Peyer's patch (tissue), 4 donors: ENCODE measurements at regions not wholly inside any gene's neighbourhood (a gene's known extent, or its start where the extent isn't known, plus 50 kb on each side); places are given as distances from the start of the nearest gene placed in this dataset.

Source experiments
- DNase-seq, 3 donors: peaks; one replicate each; pipeline ENCODE4 v3.0.0-alpha.2; 2017 to 2019
- H3K27ac ChIP-seq, 4 donors: fragments of 200-600 bp; sonication (generic); one replicate each; pipeline ENCODE4 v1.5.1; 2016 to 2019
- H3K27me3 ChIP-seq, 2 donors: fragments of 200-600 bp; sonication (generic); one replicate each; pipeline ENCODE4 v1.5.1; 2019
- H3K36me3 ChIP-seq, 3 donors: fragments of 200-600 bp; sonication (generic); one replicate each; pipeline ENCODE4 v1.5.1; 2016 to 2019
- H3K4me1 ChIP-seq, 4 donors: fragments of 200-600 bp; sonication (generic); one replicate each; pipeline ENCODE4 v1.5.1; 2016 to 2019
- H3K4me3 ChIP-seq, 4 donors: fragments of 200-600 bp; sonication (generic); 1 replicate in 3 of 4; 2 replicates in 1 of 4; pipeline ENCODE4 v1.5.1; 2016 to 2019; ENCODE audit warnings: mild to moderate bottlenecking in 1 of 4
- H3K9me3 ChIP-seq, 4 donors: fragments of 200-600 bp; sonication (generic); one replicate each; pipeline ENCODE4 v1.5.1; 2016 to 2019; ENCODE audit warnings: mild to moderate bottlenecking in 1 of 4
- CTCF ChIP-seq, 6 experiments: fragments of 450-650 bp in 4 of 6; fragments of 200-600 bp in 2 of 6; sonication (generic) in 1 of 6; IDR thresholded peaks; one replicate each; pipeline ENCODE4 v1.5.1; 2017 to 2019; ENCODE audit warnings: antibody characterized with exemption in 6 of 6, mild to moderate bottlenecking in 3 of 6, moderate library complexity in 1 of 6
- POLR2A ChIP-seq, 2 donors: fragments of 450-650 bp; IDR thresholded peaks; one replicate each; pipeline ENCODE4 v1.5.1; 2017; ENCODE audit warnings: antibody characterized with exemption in 2 of 2, mild to moderate bottlenecking in 2 of 2, moderate library complexity in 2 of 2

GRCh38 chr4:178665916-178666315 lies 1223.7 kb upstream of the AGA start:
- DNase-seq = no peak
- H3K9me3 ChIP-seq = no peaks in the 10 kb centered on the region
- TF ChIP-seq POLR2A (IDR thresholded peaks at IDR 0.05) = no peak
- no peak for TF ChIP-seq CTCF (IDR thresholded peaks at IDR 0.05)
- no peaks in the 10 kb centered on the region for H3K4me1 ChIP-seq
- no peaks in the 10 kb centered on the region for H3K36me3 ChIP-seq
- no peak overlapping the region for H3K27ac ChIP-seq
- H3K27me3 ChIP-seq = no peaks in the 10 kb centered on the region
- H3K4me3 ChIP-seq = no peak overlapping the region

- Histone ChIP-seq H3K9me3 (no peaks in the 10 kb centered on the region), H3K27me3 (no peaks in the 10 kb centered on the region), H3K27ac (no peak overlapping the region), H3K36me3 (no peaks in the 10 kb centered on the region), H3K4me3 (no peak overlapping the region), H3K4me1 (no peaks in the 10 kb centered on the region)
- no peak for TF ChIP-seq CTCF (IDR thresholded peaks at IDR 0.05)
- TF ChIP-seq POLR2A (IDR thresholded peaks at IDR 0.05) = no peak
- no peak for DNase-seq
Measured at GRCh38 chr4:178671766-178672165, 1229.5 kb upstream of the AGA start.

GRCh38 chr4:178672512-178672911 lies 1230.3 kb upstream of the AGA start:
- TF ChIP-seq CTCF (IDR thresholded peaks at IDR 0.05) (no peak), POLR2A (IDR thresholded peaks at IDR 0.05) (no peak)
- H3K36me3 ChIP-seq = no peaks in the 10 kb centered on the region
- H3K27ac ChIP-seq = no peak overlapping the region
- no peaks in the 10 kb centered on the region for H3K9me3 ChIP-seq
- no peaks in the 10 kb centered on the region for H3K27me3 ChIP-seq
- H3K4me1 ChIP-seq = no peaks in the 10 kb centered on the region
- DNase-seq = no peak
- no peak overlapping the region for H3K4me3 ChIP-seq

- Histone ChIP-seq H3K27ac (no peak overlapping the region), H3K27me3 (no peaks in the 10 kb centered on the region), H3K36me3 (no peaks in the 10 kb centered on the region), H3K4me3 (no peak overlapping the region), H3K4me1 (no peaks in the 10 kb centered on the region), H3K9me3 (no peaks in the 10 kb centered on the region)
- no peak for DNase-seq
- TF ChIP-seq POLR2A (IDR thresholded peaks at IDR 0.05) (no peak), CTCF (IDR thresholded peaks at IDR 0.05) (no peak)
Measured at GRCh38 chr4:178681871-178682270, 1239.6 kb upstream of the AGA start.

GRCh38 chr4:178689926-178690325 lies 1247.7 kb upstream of the AGA start:
- no peak for TF ChIP-seq POLR2A (IDR thresholded peaks at IDR 0.05)
- no peak for TF ChIP-seq CTCF (IDR thresholded peaks at IDR 0.05)
- Histone ChIP-seq H3K9me3 (no peaks in the 10 kb centered on the region), H3K36me3 (no peaks in the 10 kb centered on the region), H3K27me3 (no peaks in the 10 kb centered on the region), H3K4me3 (no peak overlapping the region), H3K4me1 (no peaks in the 10 kb centered on the region), H3K27ac (no peak overlapping the region)
- no peak for DNase-seq

GRCh38 chr4:178693816-178694215 lies 1251.6 kb upstream of the AGA start:
- H3K27me3 ChIP-seq = no peaks in the 10 kb centered on the region
- no peak for TF ChIP-seq POLR2A (IDR thresholded peaks at IDR 0.05)
- TF ChIP-seq CTCF (IDR thresholded peaks at IDR 0.05) = no peak
- H3K4me1 ChIP-seq = no peaks in the 10 kb centered on the region
- H3K4me3 ChIP-seq = no peak overlapping the region
- no peaks in the 10 kb centered on the region for H3K36me3 ChIP-seq
- H3K27ac ChIP-seq = no peak overlapping the region
- H3K9me3 ChIP-seq = no peaks in the 10 kb centered on the region
- no peak for DNase-seq
